ENCODE measurements at regions not wholly inside any gene's neighbourhood (a gene's known extent, or its start where the extent isn't known, plus 50 kb on each side); places are given as distances from the start of the nearest gene placed in this dataset.
"Not testable (repeated sequence)": the region's sequence is repeated elsewhere in the genome, so short reads cannot be mapped to it uniquely, and the experiment has no call there.

GRCh38 chr6:140379919-140380318 lies 1005.5 kb upstream of the CITED2 start (continued):
- TF ChIP-seq SMC3 (conservative IDR thresholded peaks at IDR 0.05; ENCODE audit: poor library complexity) (no peak), TAF1 (IDR thresholded peaks at IDR 0.05; ENCODE audit: low read depth) (no peak), MXI1 (conservative IDR thresholded peaks at IDR 0.05; ENCODE audit: poor library complexity, severe bottlenecking) (no peak), EZH2 (IDR thresholded peaks at IDR 0.05; ENCODE audit: borderline replicate concordance, insufficient read depth, low read length, poor library complexity, severe bottlenecking) (no peak)

- Histone ChIP-seq H3K27ac (ENCODE audit: low read length) (no peak overlapping the region), H3K4me3 (ENCODE audit: low read length) (no peak overlapping the region), H3K79me2 (replicated peaks; ENCODE audit: insufficient read depth, low read length) (no peaks in the 10 kb centered on the region), H3K27me3 (ENCODE audit: insufficient read depth, low read depth, low read length) (no peaks in the 10 kb centered on the region), H4K20me1 (ENCODE audit: insufficient read depth) (no peaks in the 10 kb centered on the region), H2AFZ (ENCODE audit: low read depth, low read length) (no peak overlapping the region), H3K4me2 (ENCODE audit: low read length) (no peak overlapping the region), H3K9me3 (ENCODE audit: low read length) (no peaks in the 10 kb centered on the region), H3F3A (ENCODE audit: insufficient read depth, low read length, poor library complexity, severe bottlenecking) (no peaks in the 10 kb centered on the region), H3K9ac (ENCODE audit: low read length) (no peak overlapping the region), H3K9me2 (ENCODE audit: insufficient read depth, low read length) (no peaks in the 10 kb centered on the region), H3K36me3 (ENCODE audit: insufficient read depth, low read length) (no peaks in the 10 kb centered on the region)
- TF ChIP-seq EZH2 (IDR thresholded peaks at IDR 0.05; ENCODE audit: borderline replicate concordance, insufficient read depth, low read length, poor library complexity, severe bottlenecking) = no peak
- TF ChIP-seq TAF1 (IDR thresholded peaks at IDR 0.05; ENCODE audit: low read depth) = no peak
Measured at GRCh38 chr6:140376209-140376608, 1001.8 kb upstream of the CITED2 start.

GRCh38 chr6:140373728-140374127 lies 999.3 kb upstream of the CITED2 start:
- H4K20me1 ChIP-seq (ENCODE audit: insufficient read depth); H3F3A ChIP-seq (ENCODE audit: insufficient read depth, low read length, poor library complexity, severe bottlenecking); H3K9me3 ChIP-seq (ENCODE audit: low read length); H3K9me2 ChIP-seq (ENCODE audit: insufficient read depth, low read length); H3K4me2 ChIP-seq (ENCODE audit: low read length); H3K27ac ChIP-seq (ENCODE audit: low read length); H2AFZ ChIP-seq (ENCODE audit: low read depth, low read length); H3K4me3 ChIP-seq (ENCODE audit: low read length); H3K27me3 ChIP-seq (ENCODE audit: insufficient read depth, low read depth, low read length); H3K79me2 ChIP-seq (replicated peaks; ENCODE audit: insufficient read depth, low read length); H3K9ac ChIP-seq (ENCODE audit: low read length); H3K36me3 ChIP-seq (ENCODE audit: insufficient read depth, low read length): not testable (repeated sequence)

GRCh38 chr6:140372064-140372463 lies 997.6 kb upstream of the CITED2 start:
- no peaks in the 10 kb centered on the region for H4K20me1 ChIP-seq (ENCODE audit: insufficient read depth)
- TF ChIP-seq REST (IDR thresholded peaks at IDR 0.05; ENCODE audit: borderline replicate concordance) = no peak
- no peaks in the 10 kb centered on the region for H3K9me2 ChIP-seq (ENCODE audit: insufficient read depth, low read length)
- no peaks in the 10 kb centered on the region for H3K36me3 ChIP-seq (ENCODE audit: insufficient read depth, low read length)
- H3K27ac ChIP-seq (ENCODE audit: low read length) = no peak overlapping the region
- no peak overlapping the region for H3K4me3 ChIP-seq (ENCODE audit: low read length)
- H3K9me3 ChIP-seq (ENCODE audit: low read length) = no peaks in the 10 kb centered on the region
- no peaks in the 10 kb centered on the region for H3K27me3 ChIP-seq (ENCODE audit: insufficient read depth, low read depth, low read length)
- H2AFZ ChIP-seq (ENCODE audit: low read depth, low read length) = no peak overlapping the region
- H3K4me2 ChIP-seq (ENCODE audit: low read length) = no peak overlapping the region
- no peaks in the 10 kb centered on the region for H3K79me2 ChIP-seq (replicated peaks; ENCODE audit: insufficient read depth, low read length)
- H3F3A ChIP-seq (ENCODE audit: insufficient read depth, low read length, poor library complexity, severe bottlenecking) = no peaks in the 10 kb centered on the region
- no peak overlapping the region for H3K9ac ChIP-seq (ENCODE audit: low read length)

Data from neural cell (in vitro differentiated cells).